OCI-LY7 (cell line): ENCODE measurements at regions not wholly inside any gene's neighbourhood (a gene's known extent, or its start where the extent isn't known, plus 50 kb on each side); places are given as distances from the start of the nearest gene placed in this dataset.

Source experiments
- EZH2phosphoT487 ChIP-seq: fragments of 200-600 bp; sonication (generic); IDR thresholded peaks from 2 replicates; pipeline ENCODE4 v1.6.1; 2018; ENCODE audit warnings: low read depth, borderline replicate concordance, mild to moderate bottlenecking, mixed run types, antibody characterized with exemption, low read length, moderate library complexity, mixed read lengths
- TF ChIP-seq, protein P1 (sequence below): fragments of 200-600 bp; sonication (generic); conservative IDR thresholded peaks from 2 replicates; pipeline ENCODE4 v1.5.1; 2014; ENCODE audit warnings: mild to moderate bottlenecking, antibody characterized with exemption, low read length, moderate library complexity, mixed read lengths

DNA sequence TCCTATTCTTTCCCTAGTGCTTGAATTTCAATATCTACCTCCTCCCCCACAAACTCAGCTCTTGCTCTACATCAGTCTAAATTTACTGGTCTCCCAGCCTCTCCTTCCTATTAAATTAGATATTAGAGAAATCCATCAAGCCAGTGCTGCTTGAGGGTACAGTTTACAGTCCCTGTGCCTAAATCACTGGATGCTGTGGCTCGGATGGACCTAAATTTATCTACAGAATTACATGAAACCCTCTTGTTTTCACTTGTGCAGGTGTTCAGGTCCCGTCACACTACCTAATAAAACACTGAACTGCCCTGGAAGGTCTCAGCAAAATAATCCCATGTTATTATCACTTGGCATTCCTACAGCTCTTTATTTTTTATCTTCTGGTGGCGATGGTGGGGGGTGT, 134.7 kb upstream of the E2F8 start:
- TF ChIP-seq, protein P1, sequence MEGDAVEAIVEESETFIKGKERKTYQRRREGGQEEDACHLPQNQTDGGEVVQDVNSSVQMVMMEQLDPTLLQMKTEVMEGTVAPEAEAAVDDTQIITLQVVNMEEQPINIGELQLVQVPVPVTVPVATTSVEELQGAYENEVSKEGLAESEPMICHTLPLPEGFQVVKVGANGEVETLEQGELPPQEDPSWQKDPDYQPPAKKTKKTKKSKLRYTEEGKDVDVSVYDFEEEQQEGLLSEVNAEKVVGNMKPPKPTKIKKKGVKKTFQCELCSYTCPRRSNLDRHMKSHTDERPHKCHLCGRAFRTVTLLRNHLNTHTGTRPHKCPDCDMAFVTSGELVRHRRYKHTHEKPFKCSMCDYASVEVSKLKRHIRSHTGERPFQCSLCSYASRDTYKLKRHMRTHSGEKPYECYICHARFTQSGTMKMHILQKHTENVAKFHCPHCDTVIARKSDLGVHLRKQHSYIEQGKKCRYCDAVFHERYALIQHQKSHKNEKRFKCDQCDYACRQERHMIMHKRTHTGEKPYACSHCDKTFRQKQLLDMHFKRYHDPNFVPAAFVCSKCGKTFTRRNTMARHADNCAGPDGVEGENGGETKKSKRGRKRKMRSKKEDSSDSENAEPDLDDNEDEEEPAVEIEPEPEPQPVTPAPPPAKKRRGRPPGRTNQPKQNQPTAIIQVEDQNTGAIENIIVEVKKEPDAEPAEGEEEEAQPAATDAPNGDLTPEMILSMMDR, result no peak
- no peak for TF ChIP-seq EZH2phosphoT487
